ENCODE measurements at regions not wholly inside any gene's neighbourhood (a gene's known extent, or its start where the extent isn't known, plus 50 kb on each side); places are given as distances from the start of the nearest gene placed in this dataset.
A peak's percentile ranks its signal among the peaks of the same experiment; 100 is the strongest.

GRCh38 chr3:168730073-168730472, 634.3 kb upstream of the GOLIM4 start:
- no peaks in the 10 kb centered on the region for H3K36me3 Mint-ChIP-seq (ENCODE audit: low read depth)
- H3K4me1 Mint-ChIP-seq, result no peaks in the 10 kb centered on the region
- H3K4me1 ChIP-seq (ENCODE audit: control insufficient read depth, insufficient read depth, low read length), result no peaks in the 10 kb centered on the region
- peaks cover 6% of the 10 kb centered on the region for H3K9me3 ChIP-seq (ENCODE audit: control insufficient read depth, low read length)
- no peak overlapping the region for H3K9ac ChIP-seq (ENCODE audit: extremely low read depth, low read length, poor library complexity, severe bottlenecking)
- H3K36me3 ChIP-seq (ENCODE audit: control insufficient read depth, insufficient read depth, low read length), result no peaks in the 10 kb centered on the region
- WGBS, 2 experiments (ENCODE audit: insufficient coverage in 1 of 2, insufficient read length in 1 of 2), result 60 to 100% methylated on average over 1 to 3 of the region's 3 CpGs
- no peaks in the 10 kb centered on the region for H3K27me3 ChIP-seq (ENCODE audit: control insufficient read depth, insufficient read depth, low read length, poor library complexity, severe bottlenecking)
- H3K9me3 Mint-ChIP-seq, result peaks cover 7% of the 10 kb centered on the region
- no peak for DNase-seq
- H3K27me3 Mint-ChIP-seq (ENCODE audit: insufficient read depth), result no peaks in the 10 kb centered on the region
- no peak overlapping the region for H3K4me3 Mint-ChIP-seq
- H3K27ac ChIP-seq (ENCODE audit: low read depth, low read length), result no peak overlapping the region
- no peak overlapping the region for H3K27ac Mint-ChIP-seq
- no peak overlapping the region for H3K4me3 ChIP-seq (ENCODE audit: low read length)
- peak; percentile 22 for TF ChIP-seq CTCF (conservative IDR thresholded peaks at IDR 0.05)

GRCh38 chr3:168722091-168722490, 626.4 kb upstream of the GOLIM4 start:
- Histone ChIP-seq H3K27me3 (ENCODE audit: control insufficient read depth, insufficient read depth, low read length, poor library complexity, severe bottlenecking) (no peaks in the 10 kb centered on the region), H3K4me3 (ENCODE audit: low read length) (no peak overlapping the region), H3K9ac (ENCODE audit: extremely low read depth, low read length, poor library complexity, severe bottlenecking) (no peak overlapping the region), H3K4me1 (ENCODE audit: control insufficient read depth, insufficient read depth, low read length) (no peaks in the 10 kb centered on the region), H3K9me3 (ENCODE audit: control insufficient read depth, low read length) (no peaks in the 10 kb centered on the region), H3K27ac (ENCODE audit: low read depth, low read length) (no peak overlapping the region), H3K36me3 (ENCODE audit: control insufficient read depth, insufficient read depth, low read length) (no peaks in the 10 kb centered on the region)
- Mint-ChIP-seq H3K9me3 (no peaks in the 10 kb centered on the region), H3K27ac (no peak overlapping the region), H3K4me1 (no peaks in the 10 kb centered on the region), H3K27me3 (ENCODE audit: insufficient read depth) (no peaks in the 10 kb centered on the region), H3K4me3 (no peak overlapping the region), H3K36me3 (ENCODE audit: low read depth) (no peaks in the 10 kb centered on the region)
- no peak for DNase-seq
- TF ChIP-seq CTCF (conservative IDR thresholded peaks at IDR 0.05), result no peak

GRCh38 chr3:168714609-168715240, 619.0 kb upstream of the GOLIM4 start:
- Mint-ChIP-seq H3K9me3 (peaks cover 2% of the 10 kb centered on the region), H3K4me1 (no peaks in the 10 kb centered on the region), H3K4me3 (no peak overlapping the region), H3K27ac (no peak overlapping the region), H3K36me3 (ENCODE audit: low read depth) (no peaks in the 10 kb centered on the region), H3K27me3 (ENCODE audit: insufficient read depth) (no peaks in the 10 kb centered on the region)
- Histone ChIP-seq H3K9ac (ENCODE audit: extremely low read depth, low read length, poor library complexity, severe bottlenecking) (no peak overlapping the region), H3K27me3 (ENCODE audit: control insufficient read depth, insufficient read depth, low read length, poor library complexity, severe bottlenecking) (no peaks in the 10 kb centered on the region), H3K4me1 (ENCODE audit: control insufficient read depth, insufficient read depth, low read length) (no peaks in the 10 kb centered on the region), H3K27ac (ENCODE audit: low read depth, low read length) (no peak overlapping the region), H3K9me3 (ENCODE audit: control insufficient read depth, low read length) (peaks cover 5% of the 10 kb centered on the region), H3K36me3 (ENCODE audit: control insufficient read depth, insufficient read depth, low read length) (no peaks in the 10 kb centered on the region), H3K4me3 (ENCODE audit: low read length) (no peak overlapping the region)
- TF ChIP-seq CTCF (conservative IDR thresholded peaks at IDR 0.05), result no peak
- no peak for DNase-seq
- WGBS, 2 experiments (ENCODE audit: insufficient coverage in 1 of 2, insufficient read length in 1 of 2), result 94 to 100% methylated on average over 1 of the region's 1 CpG

Data from endodermal cell (in vitro differentiated cells).